Keratinocyte (primary cell): ENCODE measurements at regions not wholly inside any gene's neighbourhood (a gene's known extent, or its start where the extent isn't known, plus 50 kb on each side); places are given as distances from the start of the nearest gene placed in this dataset.

Experiments used
- DNase-seq: peaks from one replicate; pipeline ENCODE4 v3.0.0-alpha.2; 2011; ENCODE audit warnings: low read depth, missing footprints, low spot score
- FAIRE-seq: peaks from 2 replicates; lab custom pipeline; 2011; peaks lifted over from hg19 to GRCh38; lab: Jason Lieb, UNC
- H2AFZ ChIP-seq: 2 replicates; pipeline ENCODE4 v1.6.0; 2012; ENCODE audit warnings: low read length, control low read depth, inconsistent platforms; ENCODE audit not compliant: control insufficient read depth
- H3K27ac ChIP-seq: 2 replicates; pipeline ENCODE4 v1.5.1; 2011; ENCODE audit warnings: low read length; ENCODE audit not compliant: control insufficient read depth, insufficient read depth
- H3K27me3 ChIP-seq: 3 replicates; pipeline ENCODE4 v1.6.0; 2011; ENCODE audit warnings: low read length; ENCODE audit not compliant: control insufficient read depth, insufficient read depth; ENCODE audit errors: extremely low read depth
- H3K36me3 ChIP-seq, 2 experiments: 2 replicates in 1 of 2; 3 replicates in 1 of 2; pipeline ENCODE4 v1.5.1; 2011; ENCODE audit warnings: low read length in 2 of 2, mild to moderate bottlenecking in 1 of 2; ENCODE audit not compliant: control insufficient read depth in 2 of 2, insufficient read depth in 2 of 2; ENCODE audit errors: extremely low read depth in 1 of 2
- H3K4me1 ChIP-seq: 3 replicates; pipeline ENCODE4 v1.5.1; 2011; ENCODE audit warnings: low read length; ENCODE audit not compliant: control insufficient read depth, insufficient read depth; ENCODE audit errors: extremely low read depth
- H3K4me2 ChIP-seq: 3 replicates; pipeline ENCODE4 v1.6.0; 2011; ENCODE audit warnings: low read depth, low read length; ENCODE audit not compliant: control insufficient read depth, insufficient read depth; ENCODE audit errors: extremely low read depth
- H3K4me3 ChIP-seq, 3 experiments: fragments of 200-600 bp in 1 of 3; sonication (generic) in 1 of 3; 2 replicates in 2 of 3; 3 replicates in 1 of 3; pipeline ENCODE4 v1.5.1; 2011 to 2016; ENCODE audit warnings: low read length in 3 of 3, mild to moderate bottlenecking in 3 of 3, control low read depth in 2 of 3, inconsistent platforms in 1 of 3, low read depth in 1 of 3, mixed read lengths in 1 of 3, mixed run types in 1 of 3, moderate library complexity in 1 of 3; ENCODE audit not compliant: control insufficient read depth in 2 of 3, insufficient read depth in 2 of 3; ENCODE audit errors: extremely low read depth in 1 of 3
- H3K79me2 ChIP-seq: 2 replicates; pipeline ENCODE4 v1.6.0; 2012; ENCODE audit warnings: low read length; ENCODE audit not compliant: control insufficient read depth, insufficient read depth
- H3K9ac ChIP-seq: 3 replicates; pipeline ENCODE4 v1.6.0; 2011; ENCODE audit warnings: low read length; ENCODE audit not compliant: control insufficient read depth, insufficient read depth; ENCODE audit errors: extremely low read depth
- H3K9me1 ChIP-seq: 3 replicates; pipeline ENCODE4 v1.6.0; 2011; ENCODE audit warnings: low read length; ENCODE audit not compliant: control insufficient read depth, insufficient read depth; ENCODE audit errors: extremely low read depth
- H3K9me3 ChIP-seq: 2 replicates; pipeline ENCODE4 v1.5.1; 2012; ENCODE audit warnings: low read depth, low read length; ENCODE audit not compliant: control insufficient read depth
- H4K20me1 ChIP-seq: 3 replicates; pipeline ENCODE4 v1.6.0; 2011; ENCODE audit warnings: low read length; ENCODE audit not compliant: control insufficient read depth, insufficient read depth; ENCODE audit errors: extremely low read depth
- EZH2 ChIP-seq: IDR thresholded peaks from one replicate; pipeline ENCODE4 v1.6.1; 2012; ENCODE audit warnings: inconsistent platforms, mild to moderate bottlenecking, low read length, moderate library complexity
- dilution Hi-C: fragments of 300-500 bp; cut with MboI; formaldehyde crosslinking; loops from one replicate; pipeline ENCODE4 v1.7.0; 2020; ENCODE audit warnings: low sequenced_read_pairs; ENCODE audit not compliant: extremely low pct_ligation_motif_present
- TF ChIP-seq, protein P1 (sequence below), 3 experiments: IDR thresholded peaks in 1 of 3; conservative IDR thresholded peaks in 1 of 3; optimal IDR thresholded peaks in 1 of 3; 2 replicates in 2 of 3; 3 replicates in 1 of 3; pipeline versions ENCODE3 to v1.5.1; 2011; ENCODE audit warnings: low read length in 3 of 3, mild to moderate bottlenecking in 3 of 3, moderate library complexity in 2 of 3, control low read depth in 1 of 3, inconsistent platforms in 1 of 3; ENCODE audit not compliant: insufficient read depth in 2 of 3; ENCODE audit errors: extremely low read depth in 1 of 3

DNA sequence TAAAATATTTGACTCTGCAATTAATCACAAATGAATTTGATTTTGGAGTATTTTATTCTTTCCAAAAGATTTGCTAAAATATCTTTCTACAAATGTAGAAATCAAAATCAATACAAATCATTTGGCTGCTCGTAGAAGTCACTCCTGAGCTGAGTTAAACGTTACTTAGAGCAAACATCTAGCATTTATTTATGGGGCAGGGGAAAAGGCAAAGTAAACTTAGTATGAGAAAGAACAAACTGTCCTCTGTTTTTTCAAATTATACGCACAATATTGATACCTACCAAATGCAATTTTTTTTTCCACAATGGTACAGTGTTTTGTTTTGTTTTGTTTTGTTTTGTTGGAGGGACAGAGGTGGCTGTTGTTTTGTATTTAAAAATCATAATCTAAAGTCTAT lies 233.8 kb downstream of the TTLL7 start:
- TF ChIP-seq, protein P1, sequence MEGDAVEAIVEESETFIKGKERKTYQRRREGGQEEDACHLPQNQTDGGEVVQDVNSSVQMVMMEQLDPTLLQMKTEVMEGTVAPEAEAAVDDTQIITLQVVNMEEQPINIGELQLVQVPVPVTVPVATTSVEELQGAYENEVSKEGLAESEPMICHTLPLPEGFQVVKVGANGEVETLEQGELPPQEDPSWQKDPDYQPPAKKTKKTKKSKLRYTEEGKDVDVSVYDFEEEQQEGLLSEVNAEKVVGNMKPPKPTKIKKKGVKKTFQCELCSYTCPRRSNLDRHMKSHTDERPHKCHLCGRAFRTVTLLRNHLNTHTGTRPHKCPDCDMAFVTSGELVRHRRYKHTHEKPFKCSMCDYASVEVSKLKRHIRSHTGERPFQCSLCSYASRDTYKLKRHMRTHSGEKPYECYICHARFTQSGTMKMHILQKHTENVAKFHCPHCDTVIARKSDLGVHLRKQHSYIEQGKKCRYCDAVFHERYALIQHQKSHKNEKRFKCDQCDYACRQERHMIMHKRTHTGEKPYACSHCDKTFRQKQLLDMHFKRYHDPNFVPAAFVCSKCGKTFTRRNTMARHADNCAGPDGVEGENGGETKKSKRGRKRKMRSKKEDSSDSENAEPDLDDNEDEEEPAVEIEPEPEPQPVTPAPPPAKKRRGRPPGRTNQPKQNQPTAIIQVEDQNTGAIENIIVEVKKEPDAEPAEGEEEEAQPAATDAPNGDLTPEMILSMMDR (optimal IDR thresholded peaks at IDR 0.05 in 1 of 3, IDR thresholded peaks at IDR 0.05 in 1 of 3, conservative IDR thresholded peaks at IDR 0.05 in 1 of 3; ENCODE audit: extremely low read depth in 1 of 3, insufficient read depth in 2 of 3, low read length in 3 of 3): no peak
- TF ChIP-seq EZH2: no peak
- no peaks in the 10 kb centered on the region for H3K79me2 ChIP-seq
- no peaks in the 10 kb centered on the region for H3K36me3 ChIP-seq
- H4K20me1 ChIP-seq: no peaks in the 10 kb centered on the region
- no peaks in the 10 kb centered on the region for H3K9me1 ChIP-seq
- H3K4me3 ChIP-seq: no peak overlapping the region
- H3K4me2 ChIP-seq: no peak overlapping the region
- H3K27ac ChIP-seq: no peak overlapping the region
- H2AFZ ChIP-seq: no peak overlapping the region
- FAIRE-seq (no peak), DNase-seq (no peak)
- no peaks in the 10 kb centered on the region for H3K9me3 ChIP-seq
- H3K4me1 ChIP-seq: no peaks in the 10 kb centered on the region
- dilution Hi-C loops: no loop called here
- no peak overlapping the region for H3K9ac ChIP-seq
- H3K27me3 ChIP-seq: no peaks in the 10 kb centered on the region

DNA sequence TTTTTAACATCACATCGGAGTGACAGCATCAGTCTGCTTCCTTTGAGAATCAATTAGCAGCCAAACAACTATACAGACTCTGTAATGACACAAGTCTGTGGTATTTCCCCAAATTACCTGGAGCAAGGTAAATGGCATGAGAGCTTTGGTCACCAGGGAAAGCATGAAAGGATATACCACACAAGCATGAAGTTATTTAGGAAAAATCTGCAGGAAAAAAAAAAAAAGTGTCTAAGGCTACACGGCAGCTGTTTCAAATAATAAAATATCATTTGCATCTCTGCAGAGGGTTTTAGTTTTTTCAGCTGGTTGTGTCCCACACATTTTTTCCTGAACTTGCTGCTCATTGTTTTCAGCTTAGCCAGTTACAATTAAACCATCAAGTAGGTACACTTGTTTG lies 234.7 kb downstream of the TTLL7 start:
- no peak for FAIRE-seq
- Histone ChIP-seq H3K4me2 (no peak overlapping the region), H3K4me3 (no peak overlapping the region), H3K4me1 (no peaks in the 10 kb centered on the region), H3K9ac (no peak overlapping the region), H3K9me3 (no peaks in the 10 kb centered on the region), H3K27ac (no peak overlapping the region), H3K36me3 (no peaks in the 10 kb centered on the region), H3K9me1 (no peaks in the 10 kb centered on the region), H3K79me2 (no peaks in the 10 kb centered on the region), H2AFZ (no peak overlapping the region), H4K20me1 (no peaks in the 10 kb centered on the region), H3K27me3 (no peaks in the 10 kb centered on the region)
- no peak for DNase-seq
- TF ChIP-seq, protein P1 (optimal IDR thresholded peaks at IDR 0.05 in 1 of 3, IDR thresholded peaks at IDR 0.05 in 1 of 3, conservative IDR thresholded peaks at IDR 0.05 in 1 of 3; ENCODE audit: extremely low read depth in 1 of 3, insufficient read depth in 2 of 3, low read length in 3 of 3): no peak
- TF ChIP-seq EZH2: no peak
- dilution Hi-C loops: no loop called here
